Ammon's horn (tissue), 1 donor: ENCODE measurements at regions not wholly inside any gene's neighbourhood (a gene's known extent, or its start where the extent isn't known, plus 50 kb on each side); places are given as distances from the start of the nearest gene placed in this dataset.
"Not testable (repeated sequence)": the region's sequence is repeated elsewhere in the genome, so short reads cannot be mapped to it uniquely, and the experiment has no call there.

Experiments
- DNase-seq: peaks from one replicate; pipeline ENCODE4 v3.0.0-alpha.2; 2016; ENCODE audit warnings: low spot score

DNA sequence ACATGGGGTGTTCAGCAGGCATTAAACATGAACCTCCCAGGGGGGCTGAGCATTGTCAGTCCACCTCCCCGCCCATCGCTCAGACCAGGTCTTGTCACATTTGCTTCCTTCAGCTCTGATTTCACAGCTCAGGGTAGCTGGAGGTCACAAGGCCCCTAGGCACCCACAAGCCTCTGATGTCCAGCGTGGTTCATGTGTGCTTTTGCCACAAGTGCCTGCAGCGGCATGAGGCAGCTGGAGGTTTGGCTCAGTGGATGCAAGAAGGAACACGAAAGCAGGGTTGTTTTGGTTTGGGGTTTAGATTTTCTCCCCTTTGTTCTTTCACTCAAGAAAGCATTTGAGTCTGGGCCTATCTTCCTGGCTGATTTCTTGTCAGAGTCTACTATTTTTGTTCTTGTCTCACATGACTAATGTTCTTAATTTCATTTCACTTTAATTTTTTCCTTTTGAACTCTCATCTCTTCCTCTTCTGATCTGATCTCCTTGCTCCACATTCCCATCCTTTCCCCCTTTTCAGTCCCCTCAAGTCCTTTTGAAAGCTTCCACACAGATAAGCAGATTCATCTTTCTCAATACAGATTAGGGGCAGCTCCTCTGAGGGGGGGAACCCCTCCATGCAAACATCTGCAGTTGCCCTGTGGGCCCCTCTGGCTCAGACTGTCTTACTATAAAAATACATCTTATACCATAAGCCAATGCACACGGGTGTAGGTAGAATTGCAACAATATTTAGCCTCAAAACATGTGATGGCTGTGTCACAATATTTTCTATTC lies 68.1 kb upstream of the CEP85L start:
- DNase-seq = no peak

DNA sequence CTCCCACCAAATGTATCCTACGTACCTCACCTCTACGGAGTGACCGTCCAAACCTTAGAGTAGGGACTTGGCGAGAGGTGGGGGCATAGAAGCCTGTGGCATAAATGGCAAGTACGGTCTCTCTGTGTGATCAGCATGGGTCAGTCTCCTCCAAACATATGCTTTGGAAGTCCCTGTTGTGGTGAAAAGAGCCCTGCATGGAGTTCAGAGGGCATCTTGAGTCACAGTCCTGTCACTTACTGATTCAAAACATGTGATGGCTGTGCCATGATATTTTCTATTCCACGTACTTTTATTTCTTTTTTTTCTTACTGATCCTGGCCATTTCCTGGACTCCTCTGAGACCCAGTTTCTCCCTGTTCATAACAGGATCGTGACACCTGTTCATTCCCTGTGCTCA lies 67.5 kb upstream of the CEP85L start:
- DNase-seq = no peak

DNA sequence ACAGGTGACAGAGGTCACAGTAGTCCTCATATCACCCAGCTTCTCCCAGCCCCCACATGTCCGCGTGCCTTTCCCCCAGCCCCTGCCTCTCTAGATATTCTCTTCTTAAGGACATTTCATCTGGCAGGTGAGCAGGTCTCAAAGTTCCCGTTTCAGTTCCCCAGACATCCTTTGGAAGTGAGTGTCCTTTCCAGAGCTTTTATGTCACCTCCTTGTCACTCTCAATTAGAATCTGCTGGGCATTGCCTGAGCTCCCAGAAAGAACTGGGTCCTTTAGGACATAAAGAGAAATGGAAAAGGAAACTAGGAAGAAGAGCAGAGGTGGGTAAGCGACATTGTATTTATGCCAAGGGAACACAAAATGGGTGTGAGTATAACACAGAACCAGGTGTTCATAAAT lies 66.9 kb upstream of the CEP85L start:
- DNase-seq = no peak

DNA sequence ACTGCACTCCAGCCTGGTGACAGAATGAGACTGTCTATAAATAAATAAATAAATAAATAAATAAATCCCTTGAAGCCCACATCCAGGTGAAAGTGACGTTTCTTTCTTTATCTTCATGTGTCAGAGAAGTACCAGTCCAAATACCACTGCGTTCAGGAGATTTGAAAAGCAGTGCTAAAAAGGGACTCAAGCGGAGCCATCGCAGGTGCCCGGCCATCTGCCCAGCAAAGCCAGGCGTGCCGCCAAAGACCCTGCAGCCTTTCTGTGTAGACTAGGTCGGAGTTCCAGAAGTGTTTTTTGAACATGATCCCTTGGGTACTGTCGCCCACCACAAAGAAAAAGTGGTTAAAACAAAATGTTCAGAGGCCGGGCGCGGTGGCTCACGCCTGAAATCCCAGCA lies 65.7 kb upstream of the CEP85L start:
- no peak for DNase-seq

DNA sequence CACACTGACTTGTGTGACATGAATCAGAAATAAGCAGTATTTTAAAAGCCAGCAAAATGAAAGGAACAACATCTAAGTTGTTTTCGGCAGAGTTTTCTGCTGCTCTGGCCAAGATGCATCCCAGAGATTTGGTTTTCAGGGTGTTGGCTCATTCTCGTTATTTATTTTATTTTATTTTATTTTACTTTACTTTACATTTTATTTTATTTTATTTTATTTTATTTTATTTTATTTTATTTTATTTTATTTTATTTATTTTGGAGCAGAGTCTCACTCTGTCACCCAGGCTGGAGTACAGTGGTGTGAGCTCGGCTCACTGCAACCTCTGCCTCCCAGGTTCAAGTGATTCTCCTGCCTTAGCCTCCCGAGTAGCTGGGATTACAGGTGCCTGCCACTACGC lies 64.5 kb upstream of the CEP85L start:
- not testable (repeated sequence) for DNase-seq

DNA sequence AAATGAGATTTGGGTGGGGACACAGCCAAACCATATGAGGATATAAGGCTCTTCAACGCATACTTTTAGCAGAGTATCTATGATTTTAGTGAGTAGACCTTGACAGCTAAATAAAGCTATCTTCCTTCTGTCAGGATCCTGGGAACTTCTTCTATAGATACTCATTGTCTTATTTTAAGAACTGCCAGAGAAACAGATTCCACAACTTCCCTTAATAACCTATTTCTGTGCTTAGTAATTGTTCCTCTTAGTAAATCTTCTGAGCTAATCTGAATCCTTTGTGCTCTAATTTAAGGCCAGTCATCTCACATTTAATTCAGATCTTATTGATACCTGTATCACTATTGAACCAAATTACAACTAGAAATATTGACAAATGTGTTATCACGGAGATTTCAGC lies 64.0 kb upstream of the CEP85L start:
- DNase-seq = no peak

DNA sequence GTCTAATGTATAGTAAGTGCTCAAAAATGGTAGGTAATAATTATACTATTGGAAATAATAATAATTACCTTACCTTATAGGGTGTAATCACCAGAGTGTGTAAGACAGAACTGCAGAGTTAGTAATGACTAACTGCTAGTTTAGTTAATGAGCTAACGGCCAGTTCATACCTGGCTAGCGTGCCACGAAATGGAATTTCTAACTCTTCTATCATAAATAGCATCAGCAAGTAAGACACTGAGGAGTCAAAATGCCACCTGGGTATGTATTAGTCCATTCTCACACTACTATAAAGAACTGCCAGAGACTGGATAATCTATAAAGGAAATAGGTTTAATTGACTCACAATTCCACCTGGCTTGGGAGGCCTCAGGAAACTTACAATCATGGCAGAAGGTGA lies 63.4 kb upstream of the CEP85L start:
- no peak for DNase-seq

DNA sequence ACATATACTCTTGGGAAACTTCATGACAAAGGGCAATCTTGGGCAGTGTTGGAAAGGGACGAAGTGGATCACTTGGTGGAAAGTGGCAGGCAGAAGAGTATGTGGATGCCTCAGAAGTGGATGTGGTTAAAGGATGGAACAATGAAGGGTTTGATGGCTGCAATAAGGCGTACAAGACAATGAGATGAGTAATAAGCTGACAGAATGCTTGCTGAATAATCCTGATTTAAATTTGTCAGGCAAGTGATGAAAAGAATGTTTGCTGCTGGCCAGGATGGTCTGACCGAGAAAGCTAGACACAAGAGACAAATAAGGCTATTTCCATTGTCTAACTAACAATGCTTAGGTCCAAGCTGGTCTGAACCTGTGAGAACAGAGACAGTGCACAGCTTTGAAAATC lies 61.6 kb upstream of the CEP85L start:
- peak; percentile 28 for DNase-seq

DNA sequence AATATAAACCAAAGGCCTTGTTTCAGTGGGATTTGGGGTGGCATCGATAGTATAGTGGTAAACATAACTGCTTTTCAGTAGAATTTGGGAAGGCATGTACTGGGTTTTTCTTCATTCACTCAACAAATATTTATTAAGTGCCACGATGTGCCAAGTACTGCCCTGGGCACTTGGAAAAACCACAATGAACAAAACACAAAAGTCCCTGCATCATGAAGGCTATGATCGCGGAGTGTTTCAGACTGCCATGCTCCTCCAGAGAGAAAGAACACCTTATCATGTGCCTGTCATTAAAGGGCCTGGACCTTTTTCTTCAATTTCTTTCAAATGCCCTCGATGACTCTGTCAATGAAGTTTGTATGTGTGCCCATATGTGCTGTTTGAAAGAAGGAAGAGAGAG lies 59.2 kb upstream of the CEP85L start:
- DNase-seq = no peak

DNA sequence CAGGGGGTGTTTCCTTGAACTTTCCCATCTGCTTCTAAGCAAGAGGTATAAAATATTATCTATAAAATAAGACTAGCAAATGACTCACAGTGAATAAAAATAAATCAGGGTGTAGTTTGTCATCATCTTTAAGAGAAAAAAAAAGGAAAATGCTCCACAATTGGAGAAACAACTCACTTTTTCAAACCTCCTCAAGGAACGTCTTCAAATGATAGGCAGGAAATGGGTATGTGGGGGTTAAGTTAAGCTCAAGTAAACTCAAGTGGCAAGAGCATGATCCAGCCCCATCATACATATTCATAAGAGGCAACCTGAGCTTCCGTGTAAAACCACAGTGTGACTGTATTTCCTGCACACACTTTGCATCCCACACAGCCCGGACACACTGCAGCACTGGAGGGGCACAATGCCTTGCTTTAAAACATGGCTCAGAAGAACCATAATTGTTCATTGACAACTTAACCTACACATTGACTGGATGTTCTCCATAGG lies 58.5 kb upstream of the CEP85L start:
- DNase-seq = no peak

DNA sequence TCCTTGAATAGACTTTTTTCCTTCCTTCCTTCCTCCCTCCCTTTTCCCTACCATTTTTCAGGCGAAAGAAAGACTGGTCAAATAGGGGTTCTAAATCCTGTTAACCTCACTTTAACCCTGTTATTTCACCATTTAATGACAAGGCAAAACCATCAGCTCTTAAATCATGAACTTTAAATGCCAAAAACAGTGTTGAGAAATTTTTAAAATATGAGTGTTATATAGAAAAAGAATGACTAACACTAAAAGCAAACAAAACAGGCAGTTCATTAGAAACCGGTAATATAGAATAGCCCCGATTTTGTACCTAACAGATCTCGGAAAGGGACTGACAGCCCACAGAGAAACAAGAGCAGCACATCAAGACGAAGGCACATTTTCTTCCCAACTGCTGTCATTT lies 57.4 kb upstream of the CEP85L start:
- DNase-seq = no peak

DNA sequence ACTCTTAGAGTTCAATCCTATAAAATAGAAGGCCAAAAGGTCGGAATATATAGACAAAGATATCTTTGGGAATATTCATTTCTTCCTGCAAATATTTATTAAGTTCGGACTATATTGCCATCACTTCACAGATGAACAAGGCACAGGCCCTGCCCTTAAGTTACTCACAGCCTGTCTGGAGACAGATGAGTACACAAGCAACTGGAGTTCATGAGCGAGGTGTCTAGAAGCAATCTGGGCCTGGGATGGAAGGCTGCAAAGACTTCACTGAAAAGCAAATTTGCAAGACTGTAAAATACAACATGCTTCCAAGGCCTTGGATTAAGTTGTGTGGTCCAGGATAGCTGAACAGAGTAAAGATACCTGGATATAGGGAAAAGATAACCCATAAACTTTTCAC lies 56.7 kb upstream of the CEP85L start:
- DNase-seq = no peak

DNA sequence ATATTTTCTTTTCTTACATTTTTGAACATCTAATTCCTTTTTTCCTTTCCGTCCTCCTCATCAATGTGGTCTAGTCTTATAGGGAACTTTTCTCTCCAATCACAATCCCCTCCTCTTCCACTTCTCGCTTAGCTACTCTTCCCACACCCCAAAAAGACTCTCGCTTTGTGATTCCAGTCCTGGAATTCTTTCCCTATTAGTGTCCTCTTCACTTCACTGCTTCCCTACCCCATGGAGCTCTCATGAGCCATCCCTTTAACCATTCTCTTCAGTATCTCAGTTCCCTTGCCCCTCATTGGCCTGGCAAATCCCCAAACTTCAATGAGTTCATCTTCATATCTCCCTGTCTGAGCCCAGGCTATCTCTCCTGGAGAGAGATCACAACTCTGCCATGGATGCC lies 55.3 kb upstream of the CEP85L start:
- no peak for DNase-seq

DNA sequence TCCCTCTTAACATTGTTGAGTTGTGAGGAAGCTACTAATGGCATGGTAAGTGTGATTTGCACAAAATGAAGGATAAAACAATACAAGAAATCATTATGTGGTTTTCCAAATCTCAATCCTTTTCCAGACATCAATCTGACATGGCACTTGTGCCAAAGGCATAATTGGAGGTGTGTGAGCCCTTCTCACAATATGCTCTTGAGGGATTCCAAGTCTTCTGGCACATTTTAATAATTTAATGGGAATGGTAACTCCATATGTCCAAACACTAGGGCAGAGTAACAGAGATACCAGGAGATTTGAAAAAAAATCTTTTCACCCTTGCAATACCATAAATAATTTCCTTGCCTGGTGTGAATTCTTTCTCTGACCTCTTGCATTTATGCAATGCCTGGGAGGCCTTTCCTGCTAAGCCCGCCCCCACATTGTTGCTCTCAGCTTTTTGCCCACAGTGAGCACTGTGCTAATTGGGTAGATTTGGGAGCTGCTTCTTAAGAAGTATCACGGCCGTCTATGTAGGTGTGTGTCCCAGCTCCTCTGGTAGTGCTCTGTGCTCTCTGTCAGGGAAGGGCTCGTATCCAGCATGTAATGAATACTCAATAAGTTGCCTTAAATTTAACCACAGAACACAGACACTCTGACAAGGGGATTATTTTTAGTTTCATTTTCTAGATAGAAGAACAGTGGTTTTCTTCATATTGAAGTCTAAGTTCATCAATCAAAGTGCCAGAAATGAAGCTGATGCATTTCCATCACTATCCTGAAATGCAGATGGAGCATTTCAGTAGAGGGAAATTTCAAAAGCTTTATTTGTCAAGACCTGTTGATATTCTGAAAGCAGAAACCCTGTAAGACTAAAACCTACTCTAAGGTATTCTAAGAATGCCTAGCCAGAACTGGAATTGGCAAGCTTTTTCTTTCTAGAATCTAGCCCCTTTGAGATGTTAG lies 54.4 kb upstream of the CEP85L start:
- peak; percentile 10 for DNase-seq

DNA sequence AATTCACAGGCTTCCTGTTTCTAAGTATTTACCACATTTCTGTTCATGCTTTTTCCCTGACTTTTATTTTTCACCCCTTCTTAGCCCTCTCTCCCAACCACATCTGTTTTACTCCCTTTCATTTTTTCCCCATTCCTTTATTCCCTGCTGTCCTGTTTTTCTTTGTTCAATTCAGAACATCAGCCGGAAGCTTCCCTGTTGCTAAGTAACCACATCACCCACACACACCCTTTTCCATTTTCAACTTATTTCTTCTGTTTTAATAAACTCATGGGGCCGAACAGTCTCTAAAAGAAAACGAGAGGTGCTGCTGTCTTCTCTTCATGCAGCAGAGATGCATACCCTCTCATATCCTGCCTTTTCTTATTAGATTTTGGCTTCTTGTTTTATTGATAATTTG lies 53.5 kb upstream of the CEP85L start:
- peak; percentile 23 for DNase-seq

DNA sequence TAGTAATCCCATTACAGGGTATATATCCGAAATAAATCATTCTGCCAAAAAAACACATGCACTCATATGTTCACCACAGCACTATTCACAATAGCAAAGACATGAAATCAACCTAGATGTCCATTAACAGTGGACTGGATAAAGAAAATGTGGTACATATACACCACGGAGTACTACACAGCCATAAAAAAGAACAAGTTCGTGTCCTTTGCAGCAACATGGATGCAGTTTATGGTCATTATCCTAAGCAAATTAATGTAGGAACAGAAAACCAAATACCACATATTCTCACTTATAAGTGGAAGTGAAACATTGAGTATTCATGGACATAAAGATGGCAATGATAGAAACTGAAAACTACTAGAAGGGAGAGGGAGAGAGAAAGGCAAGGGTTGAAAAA lies 49.9 kb upstream of the CEP85L start:
- DNase-seq = not testable (repeated sequence)
